Right lobe of liver (tissue), 4 donors: ENCODE measurements at regions not wholly inside any gene's neighbourhood (a gene's known extent, or its start where the extent isn't known, plus 50 kb on each side); places are given as distances from the start of the nearest gene placed in this dataset.

Experiments used
- POLR2A ChIP-seq: fragments of 450-650 bp; IDR thresholded peaks from one replicate; pipeline ENCODE4 v1.6.1; 2017; ENCODE audit warnings: antibody characterized with exemption, mild to moderate bottlenecking
- TF ChIP-seq, protein P1 (sequence below), 4 donors: fragments of 200-600 bp in 3 of 4; fragments of 450-650 bp in 1 of 4; IDR thresholded peaks; one replicate each; pipeline versions ENCODE4 v1.5.1 to v1.8.0; 2016 to 2022; ENCODE audit warnings: antibody characterized with exemption in 4 of 4, mild to moderate bottlenecking in 2 of 4
- donor health status: DM: no; HTN: no; CAD: no.
- donor health status: DM: no; HTN: no; CAD: no.
- donor health status: DM: no; HTN: yes; CAD: no.

DNA sequence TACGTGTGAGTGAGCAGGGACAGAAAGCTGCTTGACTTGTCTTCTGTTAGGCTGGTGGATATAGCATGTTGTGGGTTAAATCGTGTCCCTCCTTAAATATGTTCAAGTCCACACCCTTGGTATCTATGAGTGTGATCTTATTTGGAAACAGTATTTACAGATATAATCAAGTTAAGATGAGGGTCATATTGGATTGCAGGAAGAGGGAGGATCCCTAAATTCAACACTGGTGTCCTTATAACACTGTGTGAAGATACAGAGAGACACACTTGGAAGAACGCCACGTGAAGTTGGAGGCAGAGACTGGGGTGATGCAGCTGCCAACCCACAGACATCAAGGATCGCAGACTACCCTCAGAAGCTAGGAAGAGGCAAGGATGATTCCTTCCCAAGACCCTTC, 275.2 kb upstream of the SSTR1 start:
- TF ChIP-seq POLR2A: no peak
- TF ChIP-seq, protein P1, sequence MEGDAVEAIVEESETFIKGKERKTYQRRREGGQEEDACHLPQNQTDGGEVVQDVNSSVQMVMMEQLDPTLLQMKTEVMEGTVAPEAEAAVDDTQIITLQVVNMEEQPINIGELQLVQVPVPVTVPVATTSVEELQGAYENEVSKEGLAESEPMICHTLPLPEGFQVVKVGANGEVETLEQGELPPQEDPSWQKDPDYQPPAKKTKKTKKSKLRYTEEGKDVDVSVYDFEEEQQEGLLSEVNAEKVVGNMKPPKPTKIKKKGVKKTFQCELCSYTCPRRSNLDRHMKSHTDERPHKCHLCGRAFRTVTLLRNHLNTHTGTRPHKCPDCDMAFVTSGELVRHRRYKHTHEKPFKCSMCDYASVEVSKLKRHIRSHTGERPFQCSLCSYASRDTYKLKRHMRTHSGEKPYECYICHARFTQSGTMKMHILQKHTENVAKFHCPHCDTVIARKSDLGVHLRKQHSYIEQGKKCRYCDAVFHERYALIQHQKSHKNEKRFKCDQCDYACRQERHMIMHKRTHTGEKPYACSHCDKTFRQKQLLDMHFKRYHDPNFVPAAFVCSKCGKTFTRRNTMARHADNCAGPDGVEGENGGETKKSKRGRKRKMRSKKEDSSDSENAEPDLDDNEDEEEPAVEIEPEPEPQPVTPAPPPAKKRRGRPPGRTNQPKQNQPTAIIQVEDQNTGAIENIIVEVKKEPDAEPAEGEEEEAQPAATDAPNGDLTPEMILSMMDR (IDR thresholded peaks at IDR 0.05): no peak
